ENCODE measurements at regions not wholly inside any gene's neighbourhood (a gene's known extent, or its start where the extent isn't known, plus 50 kb on each side); places are given as distances from the start of the nearest gene placed in this dataset.

GRCh38 chr6:3610206-3610605 lies 141.3 kb downstream of the PXDC1 start:
- no peak for TF ChIP-seq CTCF (IDR thresholded peaks at IDR 0.05; ENCODE audit: low read depth, low read length)
- TF ChIP-seq, protein P1, sequence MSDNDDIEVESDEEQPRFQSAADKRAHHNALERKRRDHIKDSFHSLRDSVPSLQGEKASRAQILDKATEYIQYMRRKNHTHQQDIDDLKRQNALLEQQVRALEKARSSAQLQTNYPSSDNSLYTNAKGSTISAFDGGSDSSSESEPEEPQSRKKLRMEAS (IDR thresholded peaks at IDR 0.05; ENCODE audit: low read depth, low read length) = no peak

Data from NB4 (cell line).